ENCODE measurements at regions not wholly inside any gene's neighbourhood (a gene's known extent, or its start where the extent isn't known, plus 50 kb on each side); places are given as distances from the start of the nearest gene placed in this dataset.
"Not testable (repeated sequence)": the region's sequence is repeated elsewhere in the genome, so short reads cannot be mapped to it uniquely, and the experiment has no call there.

DNA sequence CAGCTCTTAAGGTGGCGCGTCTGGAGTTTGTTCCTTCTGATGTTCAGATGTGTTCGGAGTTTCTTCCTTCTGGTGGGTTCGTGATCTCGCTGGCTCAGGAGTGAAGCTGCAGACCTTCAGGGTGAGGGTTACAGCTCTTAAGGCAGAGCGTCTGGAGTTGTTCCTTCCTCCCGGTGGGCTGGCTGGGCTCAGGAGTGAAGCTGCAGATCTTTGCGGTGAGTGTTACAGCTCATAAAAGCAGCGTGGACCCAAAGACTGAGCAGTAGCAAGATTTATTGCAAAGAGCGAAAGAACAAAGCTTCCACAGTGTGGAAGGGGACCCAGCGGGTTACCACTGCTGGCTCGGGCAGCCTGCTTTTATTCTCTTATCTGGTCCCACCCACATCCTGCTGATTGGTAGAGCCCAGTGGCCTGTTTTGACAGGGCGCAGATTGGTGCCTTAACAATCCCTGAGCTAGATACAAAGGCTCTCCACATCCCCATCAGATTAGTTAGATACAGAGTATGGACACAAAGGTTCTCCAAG is 244.3 kb downstream of the PLA2G4A start:
- H3K27me3 ChIP-seq (ENCODE audit: insufficient read depth, low read length); H3K9me3 ChIP-seq (ENCODE audit: low read depth, low read length); H3K4me1 ChIP-seq (ENCODE audit: insufficient read depth, low read length): not testable (repeated sequence)
- peak overlapping the region; percentile 35 for H3K4me3 ChIP-seq (ENCODE audit: low read length)

DNA sequence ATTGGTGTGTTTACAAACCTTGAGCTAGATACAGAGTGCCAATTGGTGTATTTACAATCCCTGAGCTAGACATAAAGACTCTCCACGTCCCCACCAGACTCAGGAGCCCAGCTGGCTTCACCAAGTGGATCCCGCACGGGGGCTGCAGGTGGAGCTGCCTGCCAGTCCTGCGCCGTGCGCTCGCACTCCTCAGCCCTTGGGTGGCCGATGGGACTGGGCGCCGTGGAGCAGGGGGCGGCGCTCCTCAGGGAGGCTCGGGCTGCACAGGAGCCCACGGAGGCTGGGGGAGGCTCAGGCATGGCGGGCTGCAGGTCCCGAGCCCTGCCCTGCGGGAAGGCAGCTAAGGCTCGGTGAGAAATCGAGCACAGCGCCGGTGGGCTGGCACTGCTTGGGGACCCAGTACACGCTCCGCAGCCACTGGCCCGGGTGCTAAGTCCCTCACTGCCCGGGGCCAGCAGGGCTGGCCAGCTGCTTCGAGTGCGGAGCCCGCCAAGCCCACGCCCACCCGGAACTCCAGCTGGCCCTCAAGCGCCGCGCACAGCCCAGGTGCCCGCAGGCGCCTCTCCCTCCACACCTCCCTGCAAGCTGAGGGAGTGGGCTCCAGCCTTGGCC is 245.0 kb downstream of the PLA2G4A start:
- H3K4me3 ChIP-seq (ENCODE audit: low read length); H3K27me3 ChIP-seq (ENCODE audit: insufficient read depth, low read length); H3K4me1 ChIP-seq (ENCODE audit: insufficient read depth, low read length); H3K9me3 ChIP-seq (ENCODE audit: low read depth, low read length): not testable (repeated sequence)

DNA sequence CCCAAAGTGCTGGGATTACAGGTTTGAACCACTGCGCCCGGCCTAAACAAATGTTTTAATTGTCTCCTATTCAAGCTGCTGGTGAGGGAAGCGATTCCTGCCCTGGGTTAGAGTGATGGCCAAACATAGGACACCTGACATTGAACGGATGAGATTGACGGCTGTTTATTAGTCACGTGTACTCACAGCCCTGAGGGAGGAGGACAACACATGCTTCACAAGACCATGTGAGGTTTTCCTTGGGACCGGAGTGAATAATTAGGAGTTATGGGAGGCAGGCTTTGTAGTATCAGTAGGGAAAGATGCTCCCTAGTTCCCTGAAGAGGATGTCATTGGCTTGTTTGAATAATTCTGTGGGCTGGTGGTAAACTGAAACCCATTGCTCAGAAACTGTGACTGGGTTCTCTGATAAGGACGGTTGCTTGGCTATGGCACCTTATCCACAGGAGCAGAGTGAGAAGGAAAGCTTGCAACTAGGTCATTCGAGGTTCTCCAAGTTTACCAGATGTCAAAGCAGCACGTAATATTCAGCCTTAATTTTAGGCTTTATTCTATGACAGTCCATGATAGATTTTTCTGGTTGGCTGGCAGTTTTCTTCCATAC is 245.8 kb downstream of the PLA2G4A start:
- H3K9me3 ChIP-seq (ENCODE audit: low read depth, low read length): peaks cover 5% of the 10 kb centered on the region
- no peak overlapping the region for H3K4me3 ChIP-seq (ENCODE audit: low read length)
- no peaks in the 10 kb centered on the region for H3K27me3 ChIP-seq (ENCODE audit: insufficient read depth, low read length)
- no peaks in the 10 kb centered on the region for H3K4me1 ChIP-seq (ENCODE audit: insufficient read depth, low read length)

- Histone ChIP-seq H3K4me1 (ENCODE audit: insufficient read depth, low read length) (no peaks in the 10 kb centered on the region), H3K4me3 (ENCODE audit: low read length) (no peak overlapping the region), H3K9me3 (ENCODE audit: low read depth, low read length) (peaks cover 5% of the 10 kb centered on the region), H3K27me3 (ENCODE audit: insufficient read depth, low read length) (no peaks in the 10 kb centered on the region)
Observed at GRCh38 chr1:187076922-187077321, 248.2 kb downstream of the PLA2G4A start.

DNA sequence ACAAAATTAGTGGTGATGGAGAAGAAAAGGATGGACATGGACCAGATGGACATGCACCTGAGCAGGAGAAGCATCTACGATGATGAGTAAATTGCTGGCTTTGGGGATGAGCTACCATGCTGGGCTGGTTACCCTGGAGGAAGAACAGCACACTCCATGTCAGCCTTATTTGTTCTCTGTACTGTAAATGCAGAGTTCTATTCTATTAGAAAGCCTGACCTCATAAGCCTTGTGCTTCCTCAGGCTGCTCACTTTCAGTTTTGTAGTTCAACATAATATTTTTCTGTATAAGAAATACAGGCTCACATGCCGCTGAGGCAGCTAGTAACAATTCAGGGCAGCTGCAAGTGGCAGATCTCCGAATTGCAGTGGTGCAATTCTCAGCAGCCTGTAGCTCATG is 249.6 kb downstream of the PLA2G4A start:
- peaks cover 5% of the 10 kb centered on the region for H3K9me3 ChIP-seq (ENCODE audit: low read depth, low read length)
- H3K27me3 ChIP-seq (ENCODE audit: insufficient read depth, low read length): no peaks in the 10 kb centered on the region
- H3K4me1 ChIP-seq (ENCODE audit: insufficient read depth, low read length): no peaks in the 10 kb centered on the region
- no peak overlapping the region for H3K4me3 ChIP-seq (ENCODE audit: low read length)

DNA sequence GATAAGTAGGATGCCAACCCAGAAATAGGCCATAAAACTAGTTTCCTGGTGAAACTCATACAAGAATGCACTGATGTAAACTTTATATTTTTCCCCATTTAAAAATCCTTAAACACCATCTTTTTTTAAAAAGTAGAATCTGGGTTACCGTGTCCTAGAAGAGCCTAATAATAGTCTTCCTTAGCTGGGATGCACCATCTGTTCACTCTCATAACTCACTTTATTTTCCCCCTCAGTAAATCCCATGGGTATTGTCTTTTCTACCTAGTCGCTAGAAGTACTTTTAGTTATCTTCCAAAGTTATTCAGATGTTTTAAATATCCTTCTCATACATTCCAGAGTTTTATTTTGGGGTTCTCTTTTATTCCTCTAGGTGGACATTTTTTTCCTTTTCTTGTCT is 250.2 kb downstream of the PLA2G4A start:
- H3K4me3 ChIP-seq (ENCODE audit: low read length): no peak overlapping the region
- H3K27me3 ChIP-seq (ENCODE audit: insufficient read depth, low read length): no peaks in the 10 kb centered on the region
- H3K4me1 ChIP-seq (ENCODE audit: insufficient read depth, low read length): no peaks in the 10 kb centered on the region
- peaks cover 5% of the 10 kb centered on the region for H3K9me3 ChIP-seq (ENCODE audit: low read depth, low read length)

DNA sequence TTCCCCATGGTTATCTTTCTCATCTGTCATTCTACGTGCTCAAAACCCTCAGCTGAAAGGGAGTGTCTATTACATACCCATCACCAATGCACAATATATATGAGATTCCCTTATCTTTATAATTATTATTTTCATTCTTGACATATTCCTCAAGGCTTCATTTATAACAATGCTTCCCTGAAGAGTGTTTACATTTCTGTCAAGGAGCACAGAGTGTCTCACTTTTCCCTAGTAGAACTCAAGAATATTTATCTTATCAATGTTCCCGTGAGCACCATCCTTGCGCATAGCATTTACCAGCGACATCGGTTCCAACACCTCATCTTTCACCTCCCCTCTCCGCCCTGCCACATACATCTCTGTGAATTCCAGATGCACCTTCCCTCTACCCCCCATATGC is 250.6 kb downstream of the PLA2G4A start:
- H3K27me3 ChIP-seq (ENCODE audit: insufficient read depth, low read length): no peaks in the 10 kb centered on the region
- peaks cover 5% of the 10 kb centered on the region for H3K9me3 ChIP-seq (ENCODE audit: low read depth, low read length)
- no peak overlapping the region for H3K4me3 ChIP-seq (ENCODE audit: low read length)

DNA sequence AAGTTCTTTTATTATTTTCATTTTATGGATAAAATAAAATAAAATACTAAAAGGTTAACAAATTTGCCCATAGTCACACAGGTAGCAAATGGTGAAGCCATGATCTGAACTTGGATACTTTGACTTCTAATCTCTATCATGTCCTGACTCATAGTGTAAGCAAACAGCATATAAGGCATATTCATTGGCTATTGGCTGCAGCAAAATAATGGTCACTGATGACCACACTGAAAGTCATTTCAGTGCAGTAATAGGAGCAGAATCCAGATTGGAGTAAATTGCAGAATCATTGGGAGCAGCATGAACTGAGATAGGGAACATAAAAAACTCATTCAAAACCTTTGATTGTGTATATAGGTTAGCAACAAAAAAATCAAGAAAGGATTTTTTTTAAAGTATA is 262.9 kb downstream of the PLA2G4A start:
- no peaks in the 10 kb centered on the region for H3K27me3 ChIP-seq (ENCODE audit: insufficient read depth, low read length)
- H3K4me1 ChIP-seq (ENCODE audit: insufficient read depth, low read length): no peaks in the 10 kb centered on the region
- no peaks in the 10 kb centered on the region for H3K9me3 ChIP-seq (ENCODE audit: low read depth, low read length)
- H3K4me3 ChIP-seq (ENCODE audit: low read length): no peak overlapping the region

More for the DNA sequence above, 250.6 kb downstream of the PLA2G4A start:
- no peaks in the 10 kb centered on the region for H3K4me1 ChIP-seq (ENCODE audit: insufficient read depth, low read length)

DNA sequence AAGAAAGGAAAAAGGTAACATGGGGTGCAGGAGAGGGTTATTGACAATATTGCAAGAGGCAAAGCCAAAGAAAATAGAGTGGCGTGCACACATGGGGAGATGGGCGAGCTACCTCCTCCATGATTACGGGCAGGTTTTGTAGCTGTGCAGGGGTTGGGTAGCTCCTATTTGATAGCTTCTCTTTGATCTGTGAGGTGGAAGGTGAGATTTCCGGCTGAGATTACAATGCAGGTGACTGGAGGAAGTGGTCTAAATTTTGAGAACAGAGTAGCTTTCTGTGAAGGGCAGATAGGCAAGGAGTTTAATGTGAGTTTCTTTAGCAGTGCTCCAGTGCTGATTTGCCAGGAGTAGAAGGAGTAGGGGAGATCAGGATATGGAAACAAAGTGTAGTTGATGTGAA is 263.4 kb downstream of the PLA2G4A start:
- Histone ChIP-seq H3K4me1 (ENCODE audit: insufficient read depth, low read length) (no peaks in the 10 kb centered on the region), H3K27me3 (ENCODE audit: insufficient read depth, low read length) (no peaks in the 10 kb centered on the region), H3K4me3 (ENCODE audit: low read length) (no peak overlapping the region), H3K9me3 (ENCODE audit: low read depth, low read length) (no peaks in the 10 kb centered on the region)

DNA sequence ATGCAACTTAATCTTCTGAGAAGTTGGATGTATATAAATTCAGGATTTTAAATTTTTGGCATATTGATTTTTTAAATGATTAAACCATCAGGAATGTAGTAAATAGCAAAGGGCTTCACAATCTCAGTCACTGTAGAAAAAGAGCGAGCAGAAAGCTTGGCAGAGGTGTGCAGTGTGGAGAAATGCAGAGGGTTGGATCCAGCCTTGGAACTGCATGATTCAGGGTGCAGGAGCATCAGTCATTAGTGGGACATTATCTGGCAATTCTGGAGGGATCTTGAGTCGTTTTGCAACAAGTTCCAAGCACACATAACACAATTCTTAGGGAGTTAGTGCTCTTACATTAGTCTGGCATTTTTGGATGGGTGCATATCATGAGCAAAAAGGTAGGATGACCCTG is 267.9 kb downstream of the PLA2G4A start:
- Histone ChIP-seq H3K27me3 (ENCODE audit: insufficient read depth, low read length) (no peaks in the 10 kb centered on the region), H3K4me3 (ENCODE audit: low read length) (no peak overlapping the region), H3K9me3 (ENCODE audit: low read depth, low read length) (no peaks in the 10 kb centered on the region), H3K4me1 (ENCODE audit: insufficient read depth, low read length) (no peaks in the 10 kb centered on the region)

DNA sequence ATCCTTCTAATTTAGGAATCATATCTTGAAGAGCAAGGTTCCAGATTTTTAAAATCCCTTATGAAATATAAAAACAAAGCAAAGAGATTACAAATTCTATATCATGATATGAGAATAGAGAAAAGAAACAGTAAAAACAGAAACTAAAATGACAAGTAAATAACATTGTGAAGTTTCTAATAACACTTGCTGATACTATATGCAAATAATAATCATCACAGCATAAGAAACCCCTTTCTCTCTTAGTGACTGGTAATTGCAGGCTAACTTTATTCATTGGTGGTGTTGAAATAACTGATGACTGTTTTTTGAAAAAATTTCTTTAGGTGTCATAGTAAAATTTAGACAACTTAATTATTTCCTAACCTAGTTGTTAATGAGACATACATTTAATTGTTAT is 281.6 kb downstream of the PLA2G4A start:
- H3K9me3 ChIP-seq (ENCODE audit: low read depth, low read length): no peaks in the 10 kb centered on the region
- H3K27me3 ChIP-seq (ENCODE audit: insufficient read depth, low read length): no peaks in the 10 kb centered on the region
- no peak overlapping the region for H3K4me3 ChIP-seq (ENCODE audit: low read length)
- no peaks in the 10 kb centered on the region for H3K4me1 ChIP-seq (ENCODE audit: insufficient read depth, low read length)

- no peak overlapping the region for H3K4me3 ChIP-seq (ENCODE audit: low read length)
- H3K27me3 ChIP-seq (ENCODE audit: insufficient read depth, low read length): no peaks in the 10 kb centered on the region
- no peaks in the 10 kb centered on the region for H3K4me1 ChIP-seq (ENCODE audit: insufficient read depth, low read length)
- no peaks in the 10 kb centered on the region for H3K9me3 ChIP-seq (ENCODE audit: low read depth, low read length)
Observed at GRCh38 chr1:187114792-187115191, 286.0 kb downstream of the PLA2G4A start.

- Histone ChIP-seq H3K4me3 (ENCODE audit: low read length) (no peak overlapping the region), H3K9me3 (ENCODE audit: low read depth, low read length) (no peaks in the 10 kb centered on the region), H3K4me1 (ENCODE audit: insufficient read depth, low read length) (no peaks in the 10 kb centered on the region), H3K27me3 (ENCODE audit: insufficient read depth, low read length) (no peaks in the 10 kb centered on the region)
Observed at GRCh38 chr1:187121661-187122060, 292.9 kb downstream of the PLA2G4A start.

DNA sequence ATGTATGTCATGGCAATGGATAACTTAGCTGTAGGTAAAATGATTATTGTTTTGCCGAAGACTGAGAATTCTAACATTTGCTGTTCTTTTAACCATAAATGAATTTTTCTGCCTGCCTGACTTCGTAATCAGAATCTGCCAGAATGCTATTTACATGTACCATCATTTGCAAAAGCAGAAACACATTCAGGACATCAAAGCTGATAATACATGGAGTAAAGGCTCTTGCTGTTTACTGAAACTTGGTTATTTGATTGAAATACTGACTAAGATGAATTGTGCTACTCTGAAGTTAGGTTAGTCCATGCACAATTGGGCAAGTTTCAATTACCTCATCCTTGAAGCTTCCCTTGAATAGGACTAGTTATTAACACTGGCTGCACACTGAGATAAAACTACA is 293.8 kb downstream of the PLA2G4A start:
- no peaks in the 10 kb centered on the region for H3K9me3 ChIP-seq (ENCODE audit: low read depth, low read length)
- H3K4me3 ChIP-seq (ENCODE audit: low read length): no peak overlapping the region
- H3K27me3 ChIP-seq (ENCODE audit: insufficient read depth, low read length): no peaks in the 10 kb centered on the region
- no peaks in the 10 kb centered on the region for H3K4me1 ChIP-seq (ENCODE audit: insufficient read depth, low read length)

DNA sequence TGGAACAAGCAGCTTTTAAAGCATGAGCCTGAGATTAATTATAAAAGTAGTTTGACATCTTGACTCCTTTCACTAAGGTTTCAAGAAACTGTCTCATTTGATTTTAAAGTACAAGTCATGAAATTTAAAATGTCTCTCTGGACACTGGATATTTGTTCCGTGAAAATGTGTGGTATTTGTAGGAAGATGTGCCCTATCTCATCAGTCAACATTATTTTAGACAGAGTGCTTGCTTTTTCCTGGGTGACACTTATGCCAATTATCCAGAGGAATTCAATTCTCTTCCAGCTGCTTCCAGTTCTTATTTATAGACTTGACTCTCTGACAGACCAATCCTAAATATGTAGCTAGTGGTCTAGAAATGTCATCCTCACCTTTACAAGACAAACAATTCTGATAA is 300.4 kb downstream of the PLA2G4A start:
- no peak overlapping the region for H3K4me3 ChIP-seq (ENCODE audit: low read length)
- no peaks in the 10 kb centered on the region for H3K9me3 ChIP-seq (ENCODE audit: low read depth, low read length)
- H3K4me1 ChIP-seq (ENCODE audit: insufficient read depth, low read length): no peaks in the 10 kb centered on the region
- H3K27me3 ChIP-seq (ENCODE audit: insufficient read depth, low read length): no peaks in the 10 kb centered on the region

DNA sequence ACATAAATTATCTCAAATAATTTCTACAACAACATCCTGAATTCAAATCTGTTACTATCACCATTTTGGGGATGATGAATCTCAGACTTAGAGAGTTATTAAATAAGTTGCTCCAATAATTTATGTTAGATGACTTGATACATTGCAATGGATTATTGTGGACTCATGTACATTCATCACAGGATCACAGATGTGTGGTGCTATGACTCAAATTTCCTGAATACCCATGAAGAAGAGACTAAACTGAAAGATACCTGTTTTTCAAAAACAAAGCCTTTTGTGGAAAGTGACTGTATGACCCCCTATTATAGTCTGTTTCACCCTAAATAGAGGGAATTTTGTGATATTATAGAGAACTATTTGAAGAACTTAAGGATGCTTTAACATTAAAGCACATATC is 315.0 kb downstream of the PLA2G4A start:
- Histone ChIP-seq H3K27me3 (ENCODE audit: insufficient read depth, low read length) (no peaks in the 10 kb centered on the region), H3K4me1 (ENCODE audit: insufficient read depth, low read length) (no peaks in the 10 kb centered on the region), H3K4me3 (ENCODE audit: low read length) (no peak overlapping the region), H3K9me3 (ENCODE audit: low read depth, low read length) (no peaks in the 10 kb centered on the region)
